Bronchial epithelial cell (primary cell): ENCODE measurements at regions not wholly inside any gene's neighbourhood (a gene's known extent, or its start where the extent isn't known, plus 50 kb on each side); places are given as distances from the start of the nearest gene placed in this dataset.

Source experiments
- DNase-seq: peaks from one replicate; pipeline ENCODE4 v3.0.0-alpha.2; 2010; ENCODE audit warnings: low read depth
- FAIRE-seq: peaks from 2 replicates; lab custom pipeline; 2011; peaks lifted over from hg19 to GRCh38; lab: Jason Lieb, UNC
- H3K27me3 ChIP-seq: 2 replicates; pipeline ENCODE4 v1.5.1; 2011; ENCODE audit warnings: low read length; ENCODE audit not compliant: control insufficient read depth, insufficient read depth
- H3K36me3 ChIP-seq: 2 replicates; pipeline ENCODE4 v1.5.1; 2011; ENCODE audit warnings: low read length; ENCODE audit not compliant: control insufficient read depth, insufficient read depth
- H3K4me3 ChIP-seq: 2 replicates; pipeline ENCODE4 v1.5.1; 2011; ENCODE audit warnings: mild to moderate bottlenecking, low read depth, low read length, control low read depth
- TF ChIP-seq, protein P1 (sequence below): IDR thresholded peaks from 2 replicates; pipeline ENCODE4 v1.5.1; 2011; ENCODE audit warnings: mild to moderate bottlenecking, moderate library complexity, low read length, control low read depth, inconsistent platforms; ENCODE audit not compliant: insufficient read depth, severe bottlenecking

DNA sequence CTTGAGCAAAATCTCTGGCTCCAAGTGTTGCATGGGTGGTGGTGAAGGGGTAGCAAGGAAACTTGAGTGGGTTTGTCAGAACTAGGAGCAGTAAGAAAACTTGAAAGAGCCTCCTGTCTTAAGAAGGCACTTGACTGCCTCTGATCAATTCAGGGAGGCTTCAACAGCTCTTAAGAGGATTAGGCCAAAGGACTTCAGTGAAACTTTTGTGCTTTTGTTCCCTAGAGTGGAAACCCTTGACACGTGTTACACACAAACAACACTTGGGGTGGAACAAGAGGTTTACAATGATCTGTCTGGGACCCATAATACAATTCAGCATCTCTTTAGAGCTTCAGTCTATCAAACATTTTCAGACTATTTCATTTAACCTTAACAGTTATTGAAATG is 80.1 kb upstream of the ARMC2 start:
- no peak for FAIRE-seq
- TF ChIP-seq, protein P1, sequence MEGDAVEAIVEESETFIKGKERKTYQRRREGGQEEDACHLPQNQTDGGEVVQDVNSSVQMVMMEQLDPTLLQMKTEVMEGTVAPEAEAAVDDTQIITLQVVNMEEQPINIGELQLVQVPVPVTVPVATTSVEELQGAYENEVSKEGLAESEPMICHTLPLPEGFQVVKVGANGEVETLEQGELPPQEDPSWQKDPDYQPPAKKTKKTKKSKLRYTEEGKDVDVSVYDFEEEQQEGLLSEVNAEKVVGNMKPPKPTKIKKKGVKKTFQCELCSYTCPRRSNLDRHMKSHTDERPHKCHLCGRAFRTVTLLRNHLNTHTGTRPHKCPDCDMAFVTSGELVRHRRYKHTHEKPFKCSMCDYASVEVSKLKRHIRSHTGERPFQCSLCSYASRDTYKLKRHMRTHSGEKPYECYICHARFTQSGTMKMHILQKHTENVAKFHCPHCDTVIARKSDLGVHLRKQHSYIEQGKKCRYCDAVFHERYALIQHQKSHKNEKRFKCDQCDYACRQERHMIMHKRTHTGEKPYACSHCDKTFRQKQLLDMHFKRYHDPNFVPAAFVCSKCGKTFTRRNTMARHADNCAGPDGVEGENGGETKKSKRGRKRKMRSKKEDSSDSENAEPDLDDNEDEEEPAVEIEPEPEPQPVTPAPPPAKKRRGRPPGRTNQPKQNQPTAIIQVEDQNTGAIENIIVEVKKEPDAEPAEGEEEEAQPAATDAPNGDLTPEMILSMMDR, result no peak
- no peaks in the 10 kb centered on the region for H3K36me3 ChIP-seq

DNA sequence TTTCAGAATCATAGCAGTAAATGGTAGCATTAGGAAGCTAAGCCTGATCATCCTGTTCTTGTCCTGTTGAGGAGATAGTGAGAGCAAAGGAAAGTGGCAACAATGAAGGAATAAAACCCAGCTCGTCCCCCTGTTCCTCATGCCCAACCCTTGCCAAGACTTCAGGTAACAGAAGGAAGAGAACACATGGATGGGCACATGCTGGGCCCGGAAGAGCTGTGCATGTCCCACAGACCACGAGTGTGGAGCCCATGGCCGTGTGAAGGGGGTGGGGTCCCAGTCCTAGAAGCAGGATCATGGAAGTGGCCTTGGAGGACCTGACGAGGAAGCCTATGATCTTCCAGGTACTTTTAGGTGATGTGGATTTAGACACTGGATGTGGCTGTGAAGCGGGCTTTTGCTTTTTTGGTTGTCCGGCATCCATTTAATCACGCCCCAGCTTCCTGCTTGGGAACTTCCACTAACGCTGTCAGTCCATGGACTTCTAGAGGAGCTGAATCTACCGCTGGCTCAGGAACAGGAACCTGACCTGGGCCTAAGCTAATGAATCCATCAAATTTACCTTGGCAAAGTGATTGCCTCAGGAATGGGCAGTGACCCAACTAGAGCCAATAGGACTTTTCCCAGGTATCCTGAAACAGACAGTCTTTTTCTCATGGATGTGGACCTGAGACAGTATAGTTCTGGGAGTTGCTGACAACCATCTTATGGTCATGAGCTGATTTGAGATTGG is 79.3 kb upstream of the ARMC2 start:
- H3K36me3 ChIP-seq, result no peaks in the 10 kb centered on the region
- TF ChIP-seq, protein P1, result no peak
- no peaks in the 10 kb centered on the region for H3K27me3 ChIP-seq
- no peak for DNase-seq
- peak; percentile 23 for FAIRE-seq
- no peak overlapping the region for H3K4me3 ChIP-seq

More for the DNA sequence above, 80.1 kb upstream of the ARMC2 start:
- no peak overlapping the region for H3K4me3 ChIP-seq
- no peaks in the 10 kb centered on the region for H3K27me3 ChIP-seq
- no peak for DNase-seq

DNA sequence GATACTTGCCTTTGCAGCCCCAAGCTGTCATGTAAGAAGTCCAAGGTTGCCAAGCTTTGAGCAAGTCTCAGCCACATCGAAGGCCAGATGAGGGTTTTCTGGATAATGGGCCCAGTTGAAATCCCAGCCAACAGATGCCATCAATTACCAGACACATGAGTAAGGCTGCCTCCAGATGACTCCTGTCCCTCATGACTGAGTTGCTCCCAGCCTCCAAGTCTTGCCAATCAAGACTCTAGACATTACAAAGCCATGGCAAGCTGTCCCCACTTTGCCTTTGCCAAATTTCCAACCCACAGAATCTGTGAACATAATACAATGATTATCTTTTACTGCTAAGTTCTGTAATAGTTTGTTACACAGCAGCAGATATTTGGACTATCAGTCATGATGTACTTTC is 76.8 kb upstream of the ARMC2 start:
- TF ChIP-seq, protein P1, result no peak
- Histone ChIP-seq H3K36me3 (no peaks in the 10 kb centered on the region), H3K27me3 (no peaks in the 10 kb centered on the region), H3K4me3 (no peak overlapping the region)
- FAIRE-seq (no peak), DNase-seq (no peak)

DNA sequence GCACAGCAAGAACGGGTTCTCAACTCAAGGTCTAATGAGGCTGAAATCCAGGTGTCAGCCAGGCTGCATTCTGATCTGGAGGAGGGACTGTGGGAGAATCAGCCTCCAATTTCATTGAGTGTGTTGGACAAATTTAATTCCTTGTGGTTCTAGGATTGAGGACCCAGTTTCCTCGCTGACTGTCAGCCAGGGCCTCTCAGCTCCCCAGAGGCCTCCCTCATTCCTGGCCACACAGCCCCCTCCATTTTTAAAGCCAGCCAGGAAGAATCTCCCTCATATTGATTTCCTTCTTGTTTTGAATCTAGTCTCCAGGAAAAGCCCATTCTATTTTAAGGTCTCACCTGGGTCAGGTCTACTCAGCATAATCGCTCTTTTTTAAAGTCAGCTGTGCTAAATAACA is 73.7 kb upstream of the ARMC2 start:
- Histone ChIP-seq H3K4me3 (no peak overlapping the region), H3K27me3 (no peaks in the 10 kb centered on the region), H3K36me3 (no peaks in the 10 kb centered on the region)
- DNase-seq (no peak), FAIRE-seq (no peak)
- TF ChIP-seq, protein P1, result no peak

DNA sequence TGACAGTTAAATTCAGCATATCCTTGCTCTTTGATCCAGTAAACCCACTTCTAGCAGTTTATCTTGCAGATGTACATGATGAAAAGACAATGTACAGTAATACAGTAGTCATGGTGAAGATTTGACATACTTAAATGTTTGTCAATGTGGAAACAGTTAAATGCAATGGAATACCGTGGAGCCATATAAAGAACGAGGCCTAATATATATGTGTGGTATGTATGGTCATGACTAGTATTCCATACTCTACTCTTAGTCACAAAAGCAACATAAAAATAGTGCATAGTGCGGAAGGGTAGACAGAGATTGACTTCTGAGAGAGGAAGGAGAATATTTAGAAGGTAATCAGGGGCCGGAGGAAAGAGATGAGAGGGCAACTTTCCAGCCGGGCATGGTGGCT is 70.7 kb upstream of the ARMC2 start:
- TF ChIP-seq, protein P1, result no peak
- H3K4me3 ChIP-seq, result no peak overlapping the region
- no peaks in the 10 kb centered on the region for H3K36me3 ChIP-seq
- no peaks in the 10 kb centered on the region for H3K27me3 ChIP-seq
- no peak for DNase-seq
- FAIRE-seq, result peak; percentile 68
